Breast epithelium (tissue), 3 donors: ENCODE measurements at regions not wholly inside any gene's neighbourhood (a gene's known extent, or its start where the extent isn't known, plus 50 kb on each side); places are given as distances from the start of the nearest gene placed in this dataset.

ENCODE experiments used
- CTCF ChIP-seq, 3 donors: fragments of 450-650 bp; IDR thresholded peaks; one replicate each; pipeline ENCODE4 v1.5.1; 2016 to 2017; ENCODE audit warnings: antibody characterized with exemption in 3 of 3, mild to moderate bottlenecking in 3 of 3, moderate library complexity in 3 of 3
- POLR2A ChIP-seq: fragments of 450-650 bp; IDR thresholded peaks from one replicate; pipeline ENCODE4 v1.6.1; 2016; ENCODE audit warnings: antibody characterized with exemption, mild to moderate bottlenecking, moderate library complexity
- POLR2AphosphoS5 ChIP-seq, 3 donors: sonication (generic); formaldehyde crosslinking; IDR thresholded peaks; one replicate each; pipeline ENCODE4 v1.6.1; 2017; ENCODE audit warnings: antibody characterized with exemption in 3 of 3

DNA sequence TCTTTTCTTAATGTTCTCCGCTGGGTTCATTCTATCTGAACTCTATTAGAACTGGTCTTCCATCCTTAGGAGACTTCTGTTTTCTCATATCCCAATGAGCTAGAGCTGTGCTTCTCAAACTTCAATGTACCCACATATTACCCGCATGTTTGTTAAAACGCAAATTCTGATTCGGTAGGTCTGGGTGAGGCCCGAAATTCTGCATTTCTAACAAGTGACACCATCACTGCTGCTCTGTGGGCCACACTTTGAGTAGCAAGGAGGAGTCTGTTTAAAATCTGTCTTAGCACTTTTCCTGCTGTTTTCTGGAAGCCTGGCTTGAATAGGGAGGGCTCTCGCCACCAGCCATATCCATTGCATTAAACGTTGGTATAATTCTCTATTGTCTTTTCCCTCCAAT is 151.9 kb upstream of the CLINT1 start:
- TF ChIP-seq POLR2AphosphoS5 (IDR thresholded peaks at IDR 0.05), result no peak
- no peak for TF ChIP-seq CTCF (IDR thresholded peaks at IDR 0.05)
- TF ChIP-seq POLR2A, result no peak
